T-helper 2 cell treated with Interferon-gamma antibody and Interleukin-4, amounts not matched to agents 100 ng/mL and 5 ng/mL, for 36 hours (primary cell): ENCODE measurements at regions not wholly inside any gene's neighbourhood (a gene's known extent, or its start where the extent isn't known, plus 50 kb on each side); places are given as distances from the start of the nearest gene placed in this dataset.
"Not testable (repeated sequence)": the region's sequence is repeated elsewhere in the genome, so short reads cannot be mapped to it uniquely, and the experiment has no call there.

Experiments used
- intact Hi-C: fragments of 100-400 bp; cut with micrococcal nuclease; formaldehyde crosslinking; loops from one replicate; pipeline ENCODE4 v1.15.1; 2023

- intact Hi-C loops: not testable (repeated sequence)
These were observed 53.9 kb downstream of the CDRT15L2 start for GRCh38 chr17:20633268-20634059.

DNA sequence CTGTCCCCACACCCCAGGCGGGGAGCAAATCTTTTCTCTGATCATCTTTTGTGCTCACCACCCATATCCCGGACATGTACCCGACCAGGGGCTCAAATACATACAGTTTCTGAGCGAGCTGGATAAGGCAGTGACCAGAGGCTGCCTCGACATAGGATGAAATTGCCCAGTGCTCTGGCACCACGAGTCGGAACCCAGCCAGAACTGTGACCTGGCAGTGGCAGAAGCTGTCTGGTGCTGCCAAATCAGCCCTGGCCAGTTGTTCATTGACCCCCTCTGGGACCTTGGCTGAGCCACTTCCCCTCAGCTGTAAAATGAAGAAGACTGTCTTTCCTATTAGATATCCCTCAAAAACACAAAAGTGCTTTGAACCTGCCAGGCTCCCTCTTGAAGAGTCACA, 60.6 kb downstream of the CDRT15L2 start:
- intact Hi-C loops: not testable (repeated sequence)

GRCh38 chr17:20646661-20647272, 67.2 kb downstream of the CDRT15L2 start:
- intact Hi-C loops: not testable (repeated sequence)

DNA sequence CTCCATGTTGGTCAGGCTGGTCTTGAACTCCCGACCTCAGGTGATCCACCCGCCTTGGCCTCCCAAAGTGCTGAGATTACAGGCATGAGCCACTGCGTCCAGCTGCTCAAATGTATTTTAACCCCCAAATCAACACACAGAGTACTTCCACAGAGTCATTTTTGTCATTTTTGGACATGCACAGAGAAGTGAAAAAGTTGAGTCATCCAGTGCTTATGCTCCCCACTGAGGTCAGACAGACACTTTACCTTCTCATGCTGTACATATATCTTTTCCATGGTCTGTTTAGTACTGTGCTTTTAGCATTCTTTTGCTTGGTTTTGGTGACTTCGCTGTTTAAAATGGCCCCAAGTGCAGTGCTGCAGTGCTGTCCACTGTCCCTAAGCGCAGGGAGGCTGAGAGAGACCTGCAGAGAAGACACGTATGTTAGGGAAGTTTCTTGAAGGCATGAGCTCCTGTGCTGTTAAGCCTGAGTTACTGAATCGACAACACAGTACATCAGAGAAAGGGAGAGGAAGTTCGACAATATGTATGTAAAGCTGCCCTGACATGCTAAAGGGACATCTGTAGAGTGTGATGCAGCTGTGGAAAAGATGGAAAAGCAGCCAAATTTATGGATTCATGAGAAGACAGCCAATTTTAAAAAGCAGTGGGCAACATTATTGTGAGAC, 69.7 kb downstream of the CDRT15L2 start:
- intact Hi-C loops: not testable (repeated sequence)

- intact Hi-C loops: not testable (repeated sequence)
These were observed 71.5 kb downstream of the CDRT15L2 start for GRCh38 chr17:20651022-20651421.

DNA sequence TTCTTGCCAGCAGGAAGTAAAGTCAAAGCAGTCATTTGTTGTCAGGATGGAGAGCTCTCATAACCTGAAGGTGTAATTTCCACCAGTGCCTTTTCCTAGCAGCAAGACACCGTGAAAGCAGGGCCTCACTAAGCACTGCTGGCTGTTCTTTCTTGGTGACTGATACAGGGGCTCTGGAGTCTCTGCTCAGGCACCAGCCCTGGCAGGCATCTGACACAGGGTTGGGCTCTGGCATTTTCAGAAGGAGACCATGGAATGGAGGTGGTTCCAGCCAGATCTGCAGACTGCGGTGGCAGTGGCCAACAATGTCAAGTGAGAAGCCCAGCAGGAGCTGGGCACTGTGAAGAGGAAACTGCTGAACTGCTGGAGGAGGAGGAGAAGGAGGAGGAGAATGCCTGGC, 72.2 kb downstream of the CDRT15L2 start:
- intact Hi-C loops: not testable (repeated sequence)

- intact Hi-C loops: not testable (repeated sequence)
These were observed 73.9 kb downstream of the CDRT15L2 start for GRCh38 chr17:20653391-20653790.

DNA sequence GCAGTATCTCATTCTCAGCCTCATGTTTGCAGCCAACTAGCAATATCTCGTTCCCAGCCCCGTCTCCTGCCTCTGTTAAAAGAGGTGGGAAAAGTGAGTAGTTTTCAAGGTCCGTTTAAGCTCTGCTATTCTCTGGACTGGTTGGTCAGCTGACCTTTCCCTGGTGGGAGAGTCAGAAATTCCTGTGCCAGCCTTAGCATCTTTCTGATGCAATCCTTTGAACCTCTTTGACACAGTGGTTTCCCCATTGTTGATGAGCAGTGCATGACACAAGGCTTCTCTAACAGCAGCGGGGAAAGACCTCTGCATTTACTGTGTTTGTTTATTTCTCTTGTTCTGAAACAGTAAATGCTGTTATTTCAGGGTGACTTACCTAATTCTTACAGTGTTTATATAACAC, 74.6 kb downstream of the CDRT15L2 start:
- intact Hi-C loops: not testable (repeated sequence)

- intact Hi-C loops: not testable (repeated sequence)
These were observed 75.1 kb downstream of the CDRT15L2 start for GRCh38 chr17:20654575-20654974.

DNA sequence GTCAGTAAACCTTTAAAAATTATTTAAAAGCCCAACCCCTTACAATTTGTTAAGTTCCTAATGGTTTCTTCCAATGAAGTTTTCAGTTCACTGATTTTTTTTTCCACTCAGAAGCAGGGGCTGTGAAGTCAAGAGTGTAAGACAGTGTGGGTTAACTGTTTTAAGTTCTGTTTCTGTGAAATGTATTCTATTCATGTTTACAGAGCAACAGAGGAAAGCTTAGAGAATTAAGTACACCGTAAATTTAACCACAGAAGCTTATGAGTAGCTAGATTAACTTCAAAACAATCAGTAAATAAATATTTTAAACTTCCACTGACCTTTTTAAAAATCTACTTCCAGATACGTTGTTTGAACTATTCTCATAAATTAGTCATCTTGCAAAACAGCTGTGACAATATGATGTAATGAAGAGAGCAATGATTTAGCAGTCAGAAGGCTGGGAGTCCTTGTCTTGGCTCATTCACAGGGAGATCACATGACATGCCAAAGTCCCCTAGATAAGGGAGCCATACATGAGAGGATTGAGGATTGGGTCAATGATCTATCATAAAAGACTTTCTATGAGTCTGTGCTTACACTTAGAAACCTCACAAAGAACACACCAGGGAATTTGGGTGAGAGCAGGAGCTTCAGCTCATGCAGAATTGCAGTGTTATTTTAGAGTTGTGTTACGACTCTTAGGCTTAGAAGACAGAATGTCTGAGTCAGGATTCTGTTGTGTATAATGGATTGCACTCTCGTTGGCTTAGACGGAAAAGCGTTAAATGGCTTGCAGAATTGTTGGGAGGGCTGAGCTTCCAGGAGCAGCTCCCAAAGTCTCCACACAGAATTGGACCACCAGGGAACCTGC, 85.8 kb downstream of the CDRT15L2 start:
- intact Hi-C loops: not testable (repeated sequence)

DNA sequence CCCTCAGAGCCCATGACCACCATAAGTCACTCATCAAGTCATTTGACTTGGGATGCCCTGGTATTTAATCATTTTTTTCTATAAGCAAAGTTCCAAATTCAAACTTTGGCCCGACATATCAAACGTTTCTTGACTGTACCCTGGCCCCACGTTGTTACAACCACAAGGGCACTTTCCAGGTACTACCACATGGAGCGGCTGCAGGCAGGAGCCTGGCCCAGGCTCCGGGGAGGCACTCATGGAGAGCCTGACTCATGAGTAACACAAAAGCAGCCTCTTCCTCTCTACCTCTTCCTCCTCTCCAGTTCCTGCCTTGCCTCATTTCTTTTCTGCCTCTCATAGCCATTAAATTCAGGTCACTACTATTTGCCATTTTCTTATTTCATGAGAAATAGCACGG, 87.2 kb downstream of the CDRT15L2 start:
- intact Hi-C loops: not testable (repeated sequence)

GRCh38 chr17:20667712-20668111, 88.2 kb downstream of the CDRT15L2 start:
- intact Hi-C loops: not testable (repeated sequence)

GRCh38 chr17:20668316-20668715, 88.8 kb downstream of the CDRT15L2 start:
- intact Hi-C loops: not testable (repeated sequence)

DNA sequence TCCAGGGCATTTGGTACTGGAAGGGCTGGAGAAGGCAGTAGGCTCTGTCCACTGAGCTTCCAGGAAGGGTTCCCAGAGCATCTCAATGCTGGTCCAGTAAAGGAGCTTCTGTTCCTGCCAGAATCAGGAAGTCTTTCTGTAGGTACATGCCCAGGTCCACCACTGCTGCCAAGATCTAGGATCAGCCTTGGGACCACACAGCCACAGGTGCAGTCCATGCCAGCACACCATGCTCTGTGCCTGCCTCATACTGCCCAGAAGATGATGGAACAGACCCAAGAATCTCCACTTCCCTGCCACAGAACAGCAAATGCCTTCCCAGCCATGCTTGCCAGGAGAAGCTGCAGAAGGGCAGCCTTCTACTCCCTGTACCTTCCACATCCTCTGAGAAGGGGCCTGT, 89.3 kb downstream of the CDRT15L2 start:
- intact Hi-C loops: not testable (repeated sequence)

DNA sequence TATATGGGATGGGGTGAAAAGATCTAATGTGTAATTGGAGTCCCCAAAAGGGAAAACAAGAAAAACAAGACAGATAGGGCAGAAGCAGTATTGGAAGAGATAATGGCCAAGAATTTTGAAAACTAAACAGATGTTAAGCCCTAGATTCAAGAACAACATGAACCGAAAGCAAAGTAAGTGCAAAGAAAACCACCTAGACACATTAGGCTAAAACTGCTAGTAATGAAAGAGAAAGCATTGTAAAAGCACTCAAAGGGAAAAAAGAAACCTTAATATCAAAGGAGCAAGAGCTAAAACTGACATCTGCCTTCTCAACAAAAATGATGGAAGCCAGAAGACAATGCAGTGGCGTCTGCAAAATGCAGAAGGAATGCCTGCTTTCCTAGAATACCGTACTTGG, 91.0 kb downstream of the CDRT15L2 start:
- intact Hi-C loops: not testable (repeated sequence)

GRCh38 chr17:20674374-20674773, 94.8 kb downstream of the CDRT15L2 start:
- intact Hi-C loops: not testable (repeated sequence)

GRCh38 chr17:20675707-20676106, 96.2 kb downstream of the CDRT15L2 start:
- intact Hi-C loops: not testable (repeated sequence)

- intact Hi-C loops: not testable (repeated sequence)
These were observed 97.1 kb downstream of the CDRT15L2 start for GRCh38 chr17:20676656-20677055.

DNA sequence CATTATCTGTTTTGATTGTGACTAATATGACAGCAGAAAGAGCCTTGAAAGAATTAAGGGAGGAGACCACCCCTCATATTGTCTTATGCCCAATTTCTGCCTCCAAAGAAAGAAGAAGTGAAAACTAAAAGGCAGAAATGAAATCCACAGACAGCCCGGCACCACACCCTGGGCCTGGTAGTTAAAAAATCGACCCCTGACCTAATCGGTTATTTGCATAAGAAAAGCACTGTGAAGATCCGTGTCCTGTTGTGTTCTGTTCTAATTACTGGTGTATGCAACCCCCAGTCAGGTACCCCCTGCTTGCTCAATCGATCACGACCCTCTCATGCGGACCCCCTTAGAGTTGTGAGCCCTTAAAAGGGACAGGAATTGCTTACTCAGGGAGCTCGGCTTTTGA, 97.9 kb downstream of the CDRT15L2 start:
- intact Hi-C loops: not testable (repeated sequence)

- intact Hi-C loops: not testable (repeated sequence)
These were observed 98.9 kb downstream of the CDRT15L2 start for GRCh38 chr17:20678424-20678823.
